ENCODE measurements at regions not wholly inside any gene's neighbourhood (a gene's known extent, or its start where the extent isn't known, plus 50 kb on each side); places are given as distances from the start of the nearest gene placed in this dataset.
"Not testable (repeated sequence)": the region's sequence is repeated elsewhere in the genome, so short reads cannot be mapped to it uniquely, and the experiment has no call there.

DNA sequence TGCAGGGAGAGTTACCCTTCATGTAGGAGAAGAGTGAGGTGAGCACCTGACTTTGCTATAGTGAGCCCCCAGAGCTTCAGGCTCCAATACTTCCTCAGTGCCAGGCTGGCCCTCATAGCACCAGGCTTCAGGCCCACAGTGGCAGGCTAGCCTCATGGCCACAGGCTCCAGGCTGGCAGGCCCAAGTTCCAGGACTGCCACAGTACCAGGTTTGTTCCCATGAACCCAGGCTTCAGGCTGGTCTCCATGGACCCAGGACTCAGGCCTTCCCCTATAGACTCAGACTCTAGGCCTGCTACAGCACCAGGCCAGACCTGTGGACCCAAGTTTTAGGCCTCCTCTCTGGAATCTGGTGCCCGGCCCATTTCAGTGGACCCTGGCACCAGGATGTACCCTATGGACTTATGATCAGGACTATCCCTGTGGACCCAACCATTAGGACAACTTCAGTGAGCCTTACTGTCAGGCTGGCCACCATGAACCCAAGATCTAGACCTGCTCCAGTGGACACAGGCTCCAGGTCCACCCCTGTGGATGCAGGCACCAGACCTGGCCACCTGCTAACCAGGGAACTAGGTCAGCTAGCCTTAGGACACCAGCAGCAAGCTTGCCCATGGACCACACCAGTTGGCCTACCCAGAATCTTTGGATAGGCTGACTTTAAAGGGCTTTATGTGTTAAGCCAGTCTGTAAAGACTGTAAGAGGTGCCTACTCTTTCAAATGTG, 658.2 kb downstream of the KLHL13 start:
- no peak for FAIRE-seq

DNA sequence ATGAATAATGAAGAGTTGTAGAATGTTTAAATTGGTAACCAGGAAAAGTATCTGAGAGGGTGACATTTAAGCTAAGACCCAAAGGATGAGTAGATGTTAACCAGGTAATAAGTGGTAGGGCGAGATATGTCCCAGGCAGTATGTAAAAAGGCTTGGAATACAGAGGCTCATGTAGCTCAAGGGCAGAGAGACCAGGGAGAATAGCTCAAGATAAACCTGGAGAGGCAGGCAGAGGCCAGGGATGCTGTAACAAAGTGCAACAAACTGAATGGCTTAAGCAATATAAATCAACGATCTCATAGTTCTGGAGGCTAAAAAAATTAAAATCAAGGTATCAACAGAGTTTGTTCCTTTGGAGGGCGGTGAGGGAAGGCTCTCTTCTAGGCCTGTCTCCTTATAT, 660.8 kb downstream of the KLHL13 start:
- no peak for FAIRE-seq

DNA sequence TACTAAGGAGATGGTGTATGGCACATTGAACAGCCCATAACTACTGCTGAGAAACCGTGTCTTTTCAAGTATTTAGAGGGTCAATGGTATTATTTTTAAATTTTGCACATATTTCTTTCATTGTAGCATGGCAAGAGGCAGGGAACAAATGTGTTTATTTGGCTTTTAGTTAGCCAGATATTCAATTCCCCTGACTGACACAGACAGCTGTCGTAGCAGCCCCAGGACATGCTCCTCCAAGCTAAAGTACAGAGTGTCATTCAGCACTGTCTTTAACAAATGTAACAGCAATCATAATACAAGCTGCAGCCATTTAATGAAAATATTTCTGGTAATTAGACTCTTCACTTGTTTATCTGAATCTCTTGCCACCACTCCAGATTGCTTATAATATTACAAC, 687.1 kb downstream of the KLHL13 start:
- no peak for FAIRE-seq

DNA sequence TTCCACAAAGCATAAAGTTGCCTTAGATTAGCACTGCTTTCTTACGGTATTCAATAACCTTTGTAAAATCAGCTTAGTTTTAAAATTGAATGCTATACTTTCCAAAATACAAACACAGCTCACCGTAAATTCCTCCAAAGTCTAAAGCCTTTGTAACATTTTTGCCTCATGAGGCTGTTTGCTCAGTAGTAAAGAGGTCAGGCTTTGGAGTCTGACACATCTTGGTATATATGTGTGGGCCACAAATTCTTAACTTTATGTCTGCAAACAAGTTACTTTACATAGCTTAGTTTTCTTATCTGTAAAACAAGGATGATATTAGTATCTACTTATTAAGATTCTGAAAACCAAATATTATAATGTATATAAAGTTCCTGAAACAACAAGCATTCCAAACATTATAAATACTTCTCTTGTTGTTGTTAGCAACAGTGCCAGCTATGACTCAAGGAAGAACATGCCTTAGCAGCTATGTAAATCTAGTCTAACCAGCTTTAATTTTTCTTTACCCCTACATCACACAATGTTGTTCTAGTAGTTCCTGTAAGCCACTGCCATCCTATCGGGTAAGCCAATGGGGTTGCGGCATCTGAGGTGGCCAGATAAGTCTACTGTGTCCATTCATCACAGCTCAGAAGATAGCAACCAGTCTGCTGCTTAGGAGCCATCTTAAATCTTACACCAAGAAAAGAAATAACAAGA, 709.0 kb downstream of the KLHL13 start:
- FAIRE-seq, result no peak

DNA sequence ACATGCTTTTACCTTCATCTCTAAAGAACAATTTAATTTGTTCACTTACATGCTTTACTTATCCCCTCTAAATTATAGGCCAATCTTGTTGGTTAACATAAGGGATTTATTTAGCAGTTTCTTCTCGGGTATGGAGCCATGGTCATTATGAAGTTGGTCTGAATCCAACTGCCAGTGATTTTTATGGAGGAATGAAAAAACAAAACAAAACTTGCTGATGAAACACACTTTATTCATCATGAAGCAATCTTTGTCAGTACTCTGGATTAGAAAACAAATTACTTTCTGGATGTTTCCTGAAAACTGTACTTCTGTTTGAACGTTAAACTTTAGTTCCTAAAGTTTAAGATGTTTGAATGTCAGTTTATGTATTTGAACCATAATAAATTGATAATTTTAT, 715.8 kb downstream of the KLHL13 start:
- FAIRE-seq, result peak; percentile 37

DNA sequence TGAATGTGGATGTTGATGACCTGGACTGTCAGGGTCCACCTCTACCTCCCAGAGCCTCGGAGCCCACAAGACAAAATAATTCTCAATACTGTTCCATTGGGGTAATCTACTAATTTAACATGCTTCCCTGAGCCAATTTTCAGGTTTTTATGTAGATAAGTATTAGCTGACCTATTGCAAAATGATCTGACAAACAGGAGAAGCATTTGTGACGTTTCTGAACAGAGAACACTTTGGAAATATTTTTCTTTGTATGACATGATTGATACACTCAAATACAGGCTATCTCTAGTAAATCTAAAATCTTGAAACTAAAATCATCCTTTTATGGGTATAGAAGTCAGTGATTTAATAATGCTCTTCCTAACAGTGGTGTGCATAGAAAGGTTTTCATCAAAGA, 716.6 kb downstream of the KLHL13 start:
- no peak for FAIRE-seq

DNA sequence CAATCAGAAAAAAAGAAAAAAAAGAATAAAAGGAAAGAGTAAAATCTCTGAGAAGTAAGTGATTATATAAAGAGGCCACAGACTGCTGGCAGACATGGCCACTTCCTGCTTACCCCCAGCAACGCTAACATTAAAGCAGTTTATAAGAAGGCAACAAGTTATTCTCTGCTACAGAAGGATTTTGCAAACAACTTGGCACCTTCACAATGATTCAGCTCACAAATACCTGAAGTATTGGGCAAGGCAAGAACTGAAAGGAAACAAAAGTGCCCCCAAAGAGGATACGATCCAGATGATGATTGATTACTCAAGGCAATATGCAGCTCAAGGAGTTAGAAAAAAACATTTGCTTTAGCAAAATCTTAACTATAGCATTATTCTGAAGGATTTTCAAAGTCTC, 718.8 kb downstream of the KLHL13 start:
- no peak for FAIRE-seq

DNA sequence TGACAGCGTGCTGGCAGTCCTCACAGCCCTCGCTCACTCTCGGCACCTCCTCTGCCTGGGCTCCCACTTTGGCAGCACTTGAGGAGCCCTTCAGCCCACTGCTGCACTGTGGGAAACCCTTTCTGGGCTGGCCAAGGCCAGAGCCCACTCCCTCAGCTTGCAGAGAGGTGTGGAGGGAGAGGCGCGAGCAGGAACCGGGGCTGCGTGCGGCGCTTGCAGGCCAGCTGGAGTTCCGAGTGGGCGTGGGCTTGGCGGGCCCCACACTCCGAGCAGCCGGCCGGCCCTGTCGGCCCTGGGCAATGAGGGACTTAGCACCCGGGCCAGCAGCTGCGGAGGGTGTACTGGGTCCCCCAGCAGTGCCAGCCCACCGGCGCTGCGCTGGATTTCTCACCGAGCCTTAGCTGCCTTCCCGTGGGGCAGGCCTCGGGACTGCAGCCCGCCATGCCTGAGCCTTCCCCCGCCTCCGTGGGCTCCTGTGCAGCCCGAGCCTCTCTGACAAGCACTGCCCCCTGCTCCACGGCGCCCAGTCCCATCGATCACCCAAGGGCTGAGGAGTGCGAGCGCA, 722.0 kb downstream of the KLHL13 start:
- not testable (repeated sequence) for FAIRE-seq

DNA sequence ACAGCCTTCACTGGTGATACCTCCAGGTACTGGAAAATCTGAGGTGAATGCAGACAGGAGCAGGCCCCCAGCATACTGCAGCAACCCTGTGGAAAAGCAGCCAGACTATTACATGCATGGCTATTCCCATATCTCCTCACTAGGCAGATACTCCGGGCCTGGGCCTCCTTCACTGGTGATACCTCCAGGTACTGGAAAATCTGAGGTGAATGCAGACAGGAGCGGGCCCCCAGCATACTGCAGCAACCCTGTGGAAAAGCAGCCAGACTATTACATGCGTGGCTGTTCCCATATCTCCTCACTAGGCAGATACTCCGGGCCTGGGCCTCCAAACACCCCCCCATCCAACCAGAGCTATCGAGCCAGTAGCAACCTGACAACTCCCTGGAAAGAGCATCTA, 724.2 kb downstream of the KLHL13 start:
- FAIRE-seq, result not testable (repeated sequence)

DNA sequence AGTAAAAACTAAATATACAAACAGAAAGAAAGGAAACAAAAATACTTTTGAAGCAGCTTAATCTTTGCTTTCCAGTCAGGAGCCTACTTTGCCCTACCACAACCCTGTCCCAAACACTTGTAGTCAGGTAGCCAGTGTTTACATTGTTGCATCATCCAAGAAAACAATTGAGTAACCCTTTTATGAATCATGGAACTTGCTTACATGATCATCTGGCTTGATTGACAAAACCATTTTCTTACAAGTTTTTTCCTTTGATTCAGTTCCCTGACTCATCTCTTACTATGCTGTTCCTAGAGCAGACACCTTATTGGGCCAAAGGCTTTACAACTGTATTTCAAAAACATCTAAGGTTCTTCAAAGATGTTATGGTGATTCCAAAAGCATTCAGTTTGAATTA, 740.1 kb downstream of the KLHL13 start:
- no peak for FAIRE-seq

DNA sequence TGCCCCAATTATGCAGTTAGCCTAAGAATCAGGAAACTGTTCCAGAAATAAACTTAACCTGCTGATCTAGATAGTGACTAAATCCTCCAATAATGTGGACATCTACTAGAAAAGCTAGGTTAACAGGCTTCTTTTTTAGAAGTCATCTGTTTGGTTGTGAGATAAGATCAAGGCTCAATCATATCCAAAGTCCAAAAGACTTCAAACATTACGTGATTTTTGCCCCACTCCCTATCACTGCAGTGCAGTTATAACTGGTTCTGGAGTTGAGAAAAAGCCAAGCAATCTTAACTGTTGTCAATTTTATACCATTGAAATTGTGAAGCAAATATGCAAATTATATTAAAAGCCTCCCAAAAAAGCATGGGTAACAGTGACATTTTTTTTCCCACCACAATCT, 781.4 kb downstream of the KLHL13 start:
- FAIRE-seq, result no peak

DNA sequence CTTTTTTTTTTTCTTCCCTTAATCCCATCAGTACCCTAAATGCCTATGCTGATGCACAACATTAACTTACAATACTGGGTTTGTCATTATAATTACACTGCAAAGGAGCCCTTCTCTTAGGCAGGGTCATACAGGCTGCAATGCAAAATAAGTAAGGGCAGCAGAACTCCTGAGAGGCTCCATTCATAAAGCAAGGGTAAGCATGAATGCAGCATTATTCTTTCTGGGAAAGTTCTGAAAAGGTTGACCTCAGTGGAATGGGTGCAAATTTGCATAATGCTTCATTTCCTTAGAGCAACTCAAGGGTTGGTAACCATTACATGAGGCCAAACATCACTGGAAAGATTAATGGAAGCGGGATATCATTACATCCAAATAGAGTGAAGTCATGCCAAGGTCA, 789.2 kb downstream of the KLHL13 start:
- no peak for FAIRE-seq

DNA sequence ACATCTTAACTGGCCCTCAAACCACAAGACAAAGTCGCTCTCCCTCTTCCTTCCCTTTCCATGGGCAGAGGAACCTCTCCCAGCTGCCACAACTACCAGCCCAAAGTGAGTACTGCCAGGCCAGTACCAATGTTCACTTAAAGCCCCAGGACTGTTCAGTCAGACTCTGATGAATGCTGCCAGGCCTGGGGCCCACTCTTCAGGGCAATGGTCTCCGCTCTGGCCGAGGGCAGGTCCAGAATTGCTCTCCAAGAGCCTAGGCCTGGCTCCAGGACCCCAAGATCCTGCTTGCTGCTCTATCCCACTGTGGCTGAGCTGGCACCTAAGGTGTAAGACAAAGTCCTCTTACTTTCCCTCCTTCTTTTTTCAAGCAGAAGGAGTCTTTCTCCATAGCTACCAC, 790.9 kb downstream of the KLHL13 start:
- no peak for FAIRE-seq

DNA sequence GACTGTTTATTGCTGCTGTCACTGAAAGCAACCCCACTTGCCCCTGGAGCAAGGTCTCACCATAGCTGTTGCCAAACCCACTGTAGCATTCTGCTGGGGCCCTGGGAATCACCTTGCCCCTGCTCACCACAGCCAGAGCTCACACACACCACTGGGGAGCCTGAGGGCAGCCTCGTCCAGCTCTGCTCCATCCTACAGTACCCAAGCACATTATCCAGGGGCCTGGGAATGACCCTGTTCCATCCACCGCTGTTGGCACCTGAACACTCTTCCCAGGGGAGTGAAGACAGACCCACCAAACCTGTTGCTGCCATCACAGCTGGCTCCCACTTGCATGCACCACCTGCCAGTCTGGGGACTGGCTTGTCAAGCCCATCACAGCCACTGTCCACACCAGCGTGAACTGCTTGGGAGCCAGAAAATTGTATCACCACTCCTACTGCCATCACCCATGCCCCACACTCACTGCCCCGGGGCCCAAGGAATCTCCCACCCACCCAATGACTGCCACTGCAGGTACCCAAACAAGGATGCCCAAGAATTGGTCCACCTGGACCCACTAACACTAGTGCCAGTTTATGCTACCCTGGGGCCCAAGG, 811.3 kb downstream of the KLHL13 start:
- FAIRE-seq, result no peak

DNA sequence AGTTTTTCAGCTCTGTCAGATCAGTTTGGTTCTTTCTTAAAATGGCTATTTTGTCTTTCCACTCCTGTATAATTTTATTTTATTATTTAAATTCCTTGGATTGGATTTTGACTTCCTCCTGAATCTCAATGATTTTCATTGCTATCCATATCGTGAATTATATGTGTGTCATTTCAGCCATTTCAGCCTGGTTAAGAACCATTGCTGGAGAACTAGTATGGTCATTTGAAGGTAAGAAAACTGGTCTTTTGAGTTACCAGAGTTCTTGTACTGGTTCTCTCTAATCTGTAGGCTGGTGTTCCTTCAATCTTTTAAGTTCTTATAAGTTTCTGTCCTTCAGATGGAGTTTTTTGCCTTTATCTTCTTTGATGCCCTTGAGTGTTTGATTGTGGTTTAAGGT, 815.5 kb downstream of the KLHL13 start:
- no peak for FAIRE-seq

DNA sequence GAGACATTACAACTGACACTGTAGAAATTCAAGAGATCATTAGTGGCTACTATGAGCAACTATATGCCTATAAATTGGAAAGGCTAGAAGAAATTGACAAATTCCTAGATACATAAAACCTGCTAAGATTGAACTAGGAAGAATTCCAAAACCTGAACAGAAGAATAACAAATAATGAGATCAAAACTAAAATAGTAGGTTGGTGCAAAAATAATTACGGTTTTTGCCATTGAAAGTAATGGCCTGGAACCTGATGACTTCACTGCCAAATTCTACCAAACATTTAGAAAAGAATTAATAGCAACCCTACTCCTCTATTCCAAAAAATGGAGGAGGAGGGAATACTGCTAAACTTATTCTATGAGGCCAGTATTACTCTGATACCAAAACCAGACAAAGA, 824.9 kb downstream of the KLHL13 start:
- FAIRE-seq, result no peak

DNA sequence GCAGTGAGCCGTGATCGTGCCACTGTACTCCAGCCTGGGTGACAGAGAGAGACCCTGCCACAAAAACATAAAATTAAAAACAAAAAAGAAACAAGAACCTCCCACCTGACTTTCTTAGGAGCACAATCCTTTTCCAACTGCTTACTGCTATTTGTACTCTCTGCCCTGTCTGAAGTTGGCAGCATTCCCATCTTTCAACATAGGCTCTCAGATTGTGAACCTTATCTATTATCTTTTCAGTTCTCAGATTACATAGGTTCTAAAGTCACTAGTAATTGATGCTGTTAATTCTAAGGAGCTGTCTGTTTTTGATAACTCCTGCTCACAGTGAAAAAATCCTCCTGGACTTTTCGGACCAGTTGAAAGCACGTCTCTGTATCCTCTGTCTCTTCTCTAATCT, 812.2 kb upstream of the CT83 start:
- FAIRE-seq, result no peak
